RWPE2 (cell line): ENCODE measurements at regions not wholly inside any gene's neighbourhood (a gene's known extent, or its start where the extent isn't known, plus 50 kb on each side); places are given as distances from the start of the nearest gene placed in this dataset.

ENCODE experiments used
- ATAC-seq: fragments of 200-7000 bp; cut with Tn5 transposase; 3 replicates; pipeline ENCODE4 v1.9.1; 2021; ENCODE audit warnings: low read depth
- DNase-seq: peaks from one replicate; pipeline ENCODE4 v3.0.0-alpha.2; 2020; ENCODE audit warnings: low spot score
- H3K27ac ChIP-seq: fragments of 450-650 bp; 2 replicates; pipeline ENCODE4 v1.5.1; 2017; ENCODE audit warnings: mild to moderate bottlenecking; ENCODE audit not compliant: poor library complexity, severe bottlenecking
- H3K27me3 ChIP-seq: fragments of 250-450 bp; sonication (Bioruptor Pico); 2 replicates; pipeline ENCODE4 v1.5.1; 2021; ENCODE audit warnings: mild to moderate bottlenecking, moderate library complexity; ENCODE audit not compliant: insufficient read depth, poor library complexity, severe bottlenecking
- H3K36me3 ChIP-seq: fragments of 250-450 bp; sonication (Bioruptor Pico); 2 replicates; pipeline ENCODE4 v1.5.1; 2020; ENCODE audit warnings: low read depth, mild to moderate bottlenecking, moderate library complexity
- H3K4me1 ChIP-seq: fragments of 250-450 bp; sonication (Bioruptor Pico); 2 replicates; pipeline ENCODE4 v1.5.1; 2021; ENCODE audit warnings: mild to moderate bottlenecking, moderate library complexity; ENCODE audit not compliant: insufficient read depth, poor library complexity, severe bottlenecking
- H3K4me3 ChIP-seq: fragments of 250-450 bp; sonication (Bioruptor Pico); 2 replicates; pipeline ENCODE4 v1.5.1; 2021; ENCODE audit warnings: mild to moderate bottlenecking, moderate library complexity; ENCODE audit not compliant: severe bottlenecking
- H3K9me3 ChIP-seq: fragments of 250-450 bp; sonication (Bioruptor Pico); 2 replicates; pipeline ENCODE4 v1.5.1; 2021; ENCODE audit warnings: mild to moderate bottlenecking, moderate library complexity; ENCODE audit not compliant: severe bottlenecking
- TF ChIP-seq, protein P1 (sequence below): fragments of 450-650 bp; IDR thresholded peaks from one replicate; pipeline ENCODE4 v1.5.1; 2017; ENCODE audit warnings: mild to moderate bottlenecking, moderate library complexity; ENCODE audit not compliant: poor library complexity, severe bottlenecking

DNA sequence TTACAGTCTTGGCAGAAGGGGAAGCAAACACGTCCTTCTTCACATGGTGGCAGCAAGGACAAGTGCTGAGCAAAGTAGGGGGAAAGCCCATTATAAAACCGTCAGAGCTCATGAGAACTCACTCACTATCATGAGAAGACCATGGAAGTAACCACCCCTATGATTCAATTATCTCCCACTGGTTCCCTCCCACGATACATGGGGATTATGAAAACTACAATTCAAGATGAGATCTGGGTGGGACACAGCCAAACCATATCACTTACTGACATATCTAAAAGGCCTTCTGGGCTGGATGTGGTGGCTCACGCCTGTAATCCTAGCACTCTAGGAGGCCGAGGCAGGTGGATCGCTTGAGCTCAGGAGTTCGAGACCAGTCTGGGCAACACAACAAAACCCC, 117.1 kb upstream of the USP9X start:
- DNase-seq (no peak), ATAC-seq (no peak)
- H3K27ac ChIP-seq = no peak overlapping the region
- H3K9me3 ChIP-seq = no peaks in the 10 kb centered on the region
- no peaks in the 10 kb centered on the region for H3K27me3 ChIP-seq
- no peaks in the 10 kb centered on the region for H3K4me1 ChIP-seq
- TF ChIP-seq, protein P1, sequence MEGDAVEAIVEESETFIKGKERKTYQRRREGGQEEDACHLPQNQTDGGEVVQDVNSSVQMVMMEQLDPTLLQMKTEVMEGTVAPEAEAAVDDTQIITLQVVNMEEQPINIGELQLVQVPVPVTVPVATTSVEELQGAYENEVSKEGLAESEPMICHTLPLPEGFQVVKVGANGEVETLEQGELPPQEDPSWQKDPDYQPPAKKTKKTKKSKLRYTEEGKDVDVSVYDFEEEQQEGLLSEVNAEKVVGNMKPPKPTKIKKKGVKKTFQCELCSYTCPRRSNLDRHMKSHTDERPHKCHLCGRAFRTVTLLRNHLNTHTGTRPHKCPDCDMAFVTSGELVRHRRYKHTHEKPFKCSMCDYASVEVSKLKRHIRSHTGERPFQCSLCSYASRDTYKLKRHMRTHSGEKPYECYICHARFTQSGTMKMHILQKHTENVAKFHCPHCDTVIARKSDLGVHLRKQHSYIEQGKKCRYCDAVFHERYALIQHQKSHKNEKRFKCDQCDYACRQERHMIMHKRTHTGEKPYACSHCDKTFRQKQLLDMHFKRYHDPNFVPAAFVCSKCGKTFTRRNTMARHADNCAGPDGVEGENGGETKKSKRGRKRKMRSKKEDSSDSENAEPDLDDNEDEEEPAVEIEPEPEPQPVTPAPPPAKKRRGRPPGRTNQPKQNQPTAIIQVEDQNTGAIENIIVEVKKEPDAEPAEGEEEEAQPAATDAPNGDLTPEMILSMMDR = no peak
- H3K36me3 ChIP-seq = no peaks in the 10 kb centered on the region
- no peak overlapping the region for H3K4me3 ChIP-seq

DNA sequence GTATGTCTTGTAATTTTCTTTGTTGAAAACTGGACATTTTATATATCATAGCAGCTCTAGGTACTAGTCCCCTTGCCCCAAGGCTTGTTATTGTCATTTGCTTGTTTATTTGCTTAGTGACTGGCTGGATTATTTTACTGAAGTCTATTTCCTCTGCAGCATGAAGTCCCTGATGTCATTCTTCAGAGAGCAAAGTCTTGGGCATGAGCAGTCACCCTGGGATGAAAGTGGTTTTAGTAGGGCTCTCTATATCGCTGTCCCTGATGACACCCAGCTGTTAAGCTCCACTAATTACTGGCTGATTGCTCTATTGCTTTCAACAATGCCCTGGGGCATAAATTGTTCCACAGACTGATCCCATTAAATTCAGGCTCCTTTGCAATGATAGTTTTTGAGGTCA, 113.5 kb upstream of the USP9X start:
- DNase-seq (no peak), ATAC-seq (no peak)
- no peaks in the 10 kb centered on the region for H3K36me3 ChIP-seq
- no peaks in the 10 kb centered on the region for H3K27me3 ChIP-seq
- H3K4me3 ChIP-seq = no peak overlapping the region
- TF ChIP-seq, protein P1 = no peak
- H3K27ac ChIP-seq = no peak overlapping the region
- H3K4me1 ChIP-seq = peaks cover 3% of the 10 kb centered on the region
- H3K9me3 ChIP-seq = no peaks in the 10 kb centered on the region

GRCh38 chrX:40973619-40974018, 111.6 kb upstream of the USP9X start:
- Histone ChIP-seq H3K4me1 (peaks cover 3% of the 10 kb centered on the region), H3K27ac (peak overlapping the region; percentile 35), H3K9me3 (no peaks in the 10 kb centered on the region), H3K36me3 (no peaks in the 10 kb centered on the region), H3K27me3 (no peaks in the 10 kb centered on the region), H3K4me3 (no peak overlapping the region)
- DNase-seq (no peak), ATAC-seq (no peak)
- TF ChIP-seq, protein P1 = no peak

- Histone ChIP-seq H3K27ac (no peak overlapping the region), H3K4me1 (peaks cover 3% of the 10 kb centered on the region), H3K36me3 (no peaks in the 10 kb centered on the region), H3K27me3 (no peaks in the 10 kb centered on the region), H3K4me3 (no peak overlapping the region), H3K9me3 (no peaks in the 10 kb centered on the region)
- ATAC-seq = no peak
- TF ChIP-seq, protein P1 = no peak
- DNase-seq = no peak
Measured at GRCh38 chrX:40975951-40976350, 109.3 kb upstream of the USP9X start.

DNA sequence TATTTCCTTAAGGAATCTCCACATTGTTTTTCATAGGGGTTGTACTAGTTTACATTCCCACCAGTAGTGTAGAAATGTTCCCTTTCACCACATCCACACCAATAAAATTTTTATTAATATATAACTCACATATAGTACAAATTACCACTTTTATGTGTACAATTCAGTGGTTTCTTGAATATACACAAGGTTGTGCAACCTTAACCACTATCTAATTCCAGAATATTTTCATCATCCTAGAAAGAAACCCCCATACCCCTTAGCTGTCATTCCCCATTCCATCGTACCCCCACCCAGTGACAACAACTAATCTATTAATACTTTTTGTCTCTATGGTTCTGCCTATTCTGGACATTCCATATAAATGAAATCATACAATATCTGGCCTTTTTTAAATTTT, 108.3 kb upstream of the USP9X start:
- no peaks in the 10 kb centered on the region for H3K36me3 ChIP-seq
- ATAC-seq (no peak), DNase-seq (no peak)
- no peak overlapping the region for H3K27ac ChIP-seq
- TF ChIP-seq, protein P1 = no peak
- peaks cover 3% of the 10 kb centered on the region for H3K4me1 ChIP-seq
- H3K27me3 ChIP-seq = no peaks in the 10 kb centered on the region
- H3K9me3 ChIP-seq = no peaks in the 10 kb centered on the region
- no peak overlapping the region for H3K4me3 ChIP-seq
